Astrocyte of the cerebellum (primary cell): ENCODE measurements at regions not wholly inside any gene's neighbourhood (a gene's known extent, or its start where the extent isn't known, plus 50 kb on each side); places are given as distances from the start of the nearest gene placed in this dataset.

ENCODE experiments used
- DNase-seq: peaks from one replicate; pipeline ENCODE4 v3.0.0-alpha.2; 2011; ENCODE audit warnings: low read depth
- H3K4me3 ChIP-seq: 2 replicates; pipeline ENCODE4 v1.5.1; 2011; ENCODE audit warnings: mild to moderate bottlenecking, low read depth, low read length, moderate library complexity
- CTCF ChIP-seq: IDR thresholded peaks from 2 replicates; pipeline ENCODE4 v1.5.1; 2012; ENCODE audit warnings: low read length, low read depth, moderate library complexity, mild to moderate bottlenecking; ENCODE audit errors: missing control alignments
- in situ Hi-C: cut with HindIII; loops from 2 replicates; pipeline ENCODE4 v1.10.0; 2017; ENCODE audit warnings: low sequenced_read_pairs

- TF ChIP-seq CTCF = no peak
- in situ Hi-C loops = no loop called here
- H3K4me3 ChIP-seq = no peak overlapping the region
- no peak for DNase-seq
These were observed 50.5 kb upstream of the STARD3NL start for GRCh38 chr7:38127216-38128207.
